ENCODE measurements at regions not wholly inside any gene's neighbourhood (a gene's known extent, or its start where the extent isn't known, plus 50 kb on each side); places are given as distances from the start of the nearest gene placed in this dataset.
"Not testable (repeated sequence)": the region's sequence is repeated elsewhere in the genome, so short reads cannot be mapped to it uniquely, and the experiment has no call there.

DNA sequence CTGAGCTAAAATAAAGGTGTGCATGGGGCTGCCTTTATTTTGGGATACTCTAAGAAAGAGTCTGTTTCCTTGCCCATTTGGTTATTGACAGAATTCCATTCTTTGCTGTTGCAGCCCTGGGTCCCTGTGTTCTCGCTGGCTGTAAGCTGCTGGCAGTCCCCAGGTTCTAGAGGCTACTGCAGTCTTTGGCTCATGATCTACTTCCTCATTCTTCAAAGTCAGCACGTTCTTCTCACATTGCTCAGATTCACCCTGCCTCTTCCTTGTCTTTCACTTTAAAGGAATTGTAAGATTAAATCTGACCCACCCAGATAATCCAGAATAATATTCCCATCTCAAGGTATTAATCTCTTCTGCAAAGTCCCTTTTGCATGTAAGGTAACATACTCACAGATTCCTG, 620.3 kb downstream of the CCSER2 start:
- Histone ChIP-seq H3K4me3 (no peak overlapping the region), H3K9me3 (no peaks in the 10 kb centered on the region), H3K4me1 (no peaks in the 10 kb centered on the region), H3K27me3 (no peaks in the 10 kb centered on the region), H3K36me3 (no peaks in the 10 kb centered on the region), H3K27ac (no peak overlapping the region)
- no peak for DNase-seq
- intact Hi-C loops (cut with DNase I), result no loop called here
- 25 to 28% methylated on average over 2 of the region's 2 CpGs for WGBS, 2 donors
- TF ChIP-seq, protein P1, sequence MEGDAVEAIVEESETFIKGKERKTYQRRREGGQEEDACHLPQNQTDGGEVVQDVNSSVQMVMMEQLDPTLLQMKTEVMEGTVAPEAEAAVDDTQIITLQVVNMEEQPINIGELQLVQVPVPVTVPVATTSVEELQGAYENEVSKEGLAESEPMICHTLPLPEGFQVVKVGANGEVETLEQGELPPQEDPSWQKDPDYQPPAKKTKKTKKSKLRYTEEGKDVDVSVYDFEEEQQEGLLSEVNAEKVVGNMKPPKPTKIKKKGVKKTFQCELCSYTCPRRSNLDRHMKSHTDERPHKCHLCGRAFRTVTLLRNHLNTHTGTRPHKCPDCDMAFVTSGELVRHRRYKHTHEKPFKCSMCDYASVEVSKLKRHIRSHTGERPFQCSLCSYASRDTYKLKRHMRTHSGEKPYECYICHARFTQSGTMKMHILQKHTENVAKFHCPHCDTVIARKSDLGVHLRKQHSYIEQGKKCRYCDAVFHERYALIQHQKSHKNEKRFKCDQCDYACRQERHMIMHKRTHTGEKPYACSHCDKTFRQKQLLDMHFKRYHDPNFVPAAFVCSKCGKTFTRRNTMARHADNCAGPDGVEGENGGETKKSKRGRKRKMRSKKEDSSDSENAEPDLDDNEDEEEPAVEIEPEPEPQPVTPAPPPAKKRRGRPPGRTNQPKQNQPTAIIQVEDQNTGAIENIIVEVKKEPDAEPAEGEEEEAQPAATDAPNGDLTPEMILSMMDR (IDR thresholded peaks at IDR 0.05), result no peak
- no peak for TF ChIP-seq POLR2A (IDR thresholded peaks at IDR 0.05)

GRCh38 chr10:84951616-84952015, 623.2 kb downstream of the CCSER2 start:
- intact Hi-C loops (cut with DNase I), result no loop called here
- 40 to 61% methylated on average over 2 of the region's 2 CpGs for WGBS, 2 donors
- no peak for DNase-seq
- no peak overlapping the region for H3K27ac ChIP-seq
- H3K4me3 ChIP-seq, result no peak overlapping the region
- H3K27me3 ChIP-seq, result no peaks in the 10 kb centered on the region
- no peaks in the 10 kb centered on the region for H3K9me3 ChIP-seq
- TF ChIP-seq, protein P1 (IDR thresholded peaks at IDR 0.05), result no peak
- TF ChIP-seq POLR2A (IDR thresholded peaks at IDR 0.05), result no peak
- no peaks in the 10 kb centered on the region for H3K36me3 ChIP-seq
- no peaks in the 10 kb centered on the region for H3K4me1 ChIP-seq

DNA sequence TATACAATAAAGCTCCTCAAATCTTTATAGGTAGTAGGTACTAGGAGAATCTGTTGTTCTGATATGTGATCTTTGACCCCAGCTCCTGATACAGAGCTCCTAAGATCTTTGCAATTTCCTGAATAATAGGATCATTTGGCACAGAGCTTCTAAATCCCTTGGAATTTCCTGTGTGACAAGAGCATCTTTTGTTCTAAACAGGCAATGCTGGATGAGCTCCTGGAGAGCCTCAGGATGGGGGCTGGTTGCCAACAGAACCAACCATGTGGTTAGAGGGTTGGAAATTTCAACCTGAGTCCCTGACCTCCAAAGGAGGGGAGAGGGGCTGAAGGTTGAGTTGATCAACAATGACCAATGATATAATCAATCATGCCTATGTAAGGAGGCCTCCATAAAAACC, 629.0 kb downstream of the CCSER2 start:
- H3K4me1 ChIP-seq, result no peaks in the 10 kb centered on the region
- DNase-seq, result no peak
- H3K27me3 ChIP-seq, result no peaks in the 10 kb centered on the region
- H3K9me3 ChIP-seq, result no peaks in the 10 kb centered on the region
- intact Hi-C loops (cut with DNase I), result no loop called here
- TF ChIP-seq, protein P1 (IDR thresholded peaks at IDR 0.05), result no peak
- no peak for TF ChIP-seq POLR2A (IDR thresholded peaks at IDR 0.05)
- no peak overlapping the region for H3K27ac ChIP-seq
- H3K36me3 ChIP-seq, result no peaks in the 10 kb centered on the region
- H3K4me3 ChIP-seq, result no peak overlapping the region

- WGBS, 2 donors, result 83% methylated on average over 1 of the region's 1 CpG
- intact Hi-C loops (cut with DNase I), result no loop called here
Observed at GRCh38 chr10:84965468-84965867, 637.1 kb downstream of the CCSER2 start.

DNA sequence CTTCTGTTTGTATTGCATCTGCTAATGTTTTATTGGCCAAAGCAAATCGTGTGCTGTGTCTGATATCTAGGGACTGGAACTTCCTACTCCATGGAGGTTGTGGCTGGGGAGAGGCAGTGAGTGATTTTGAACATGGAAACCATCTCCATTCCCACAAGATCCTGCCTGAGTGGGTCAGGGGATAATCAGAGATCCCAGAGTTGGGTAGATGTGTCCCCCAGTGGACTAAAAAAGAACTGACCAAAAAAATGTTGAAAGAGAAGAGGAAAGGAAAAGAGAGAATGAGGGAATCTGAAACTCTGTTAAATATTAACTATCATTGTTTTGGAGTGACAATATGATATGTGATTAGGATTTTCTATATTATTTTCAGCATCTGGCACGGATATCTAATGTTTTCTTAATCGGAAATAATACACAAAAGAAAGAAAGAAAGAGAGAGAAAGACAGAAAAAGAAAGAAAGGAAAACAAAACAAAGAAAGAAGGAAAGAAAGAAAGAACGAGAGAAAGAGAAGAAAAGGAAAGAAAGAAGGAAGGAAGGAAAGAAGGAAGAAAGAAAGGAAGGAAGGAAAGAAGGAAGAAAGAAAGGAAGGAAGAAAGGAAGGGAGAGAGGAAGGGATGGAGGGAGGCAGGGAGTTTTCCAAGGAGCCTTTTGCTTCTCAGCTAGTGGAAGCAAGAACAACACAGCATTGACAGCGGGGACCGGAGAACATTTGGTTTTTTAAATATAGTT, 638.5 kb downstream of the CCSER2 start:
- no peaks in the 10 kb centered on the region for H3K9me3 ChIP-seq
- no peaks in the 10 kb centered on the region for H3K27me3 ChIP-seq
- WGBS, 2 donors, result 46 to 52% methylated on average over 6 of the region's 6 CpGs
- no peaks in the 10 kb centered on the region for H3K4me1 ChIP-seq
- DNase-seq, result no peak
- no peak for TF ChIP-seq POLR2A (IDR thresholded peaks at IDR 0.05)
- TF ChIP-seq, protein P1 (IDR thresholded peaks at IDR 0.05), result no peak
- no peaks in the 10 kb centered on the region for H3K36me3 ChIP-seq
- H3K27ac ChIP-seq, result no peak overlapping the region
- intact Hi-C loops (cut with DNase I), result no loop called here
- no peak overlapping the region for H3K4me3 ChIP-seq

More at GRCh38 chr10:84965468-84965867, 637.1 kb downstream of the CCSER2 start:
- H3K9me3 ChIP-seq, result no peaks in the 10 kb centered on the region
- no peak overlapping the region for H3K4me3 ChIP-seq
- H3K27ac ChIP-seq, result no peak overlapping the region
- no peak for TF ChIP-seq POLR2A (IDR thresholded peaks at IDR 0.05)
- TF ChIP-seq, protein P1 (IDR thresholded peaks at IDR 0.05), result no peak
- no peak for DNase-seq
- no peaks in the 10 kb centered on the region for H3K36me3 ChIP-seq
- no peaks in the 10 kb centered on the region for H3K27me3 ChIP-seq
- H3K4me1 ChIP-seq, result no peaks in the 10 kb centered on the region

GRCh38 chr10:84969297-84969696, 640.9 kb downstream of the CCSER2 start:
- H3K4me3 ChIP-seq; H3K27ac ChIP-seq; H3K36me3 ChIP-seq; H3K4me1 ChIP-seq; intact Hi-C loops (cut with DNase I); H3K9me3 ChIP-seq; DNase-seq; H3K27me3 ChIP-seq: not testable (repeated sequence)
- 17 to 29% methylated on average over 1 to 2 of the region's 2 CpGs for WGBS, 2 donors
